IMR-90 (cell line): ENCODE measurements at regions not wholly inside any gene's neighbourhood (a gene's known extent, or its start where the extent isn't known, plus 50 kb on each side); places are given as distances from the start of the nearest gene placed in this dataset.

Experiments
- ATAC-seq: fragments of 200-7000 bp; cut with Tn5 transposase; 2 replicates; pipeline ENCODE4 v1.9.1; 2020; ENCODE audit warnings: low read depth, mild to moderate bottlenecking, moderate library complexity
- BruUV-seq: library from RNA; stranded (reverse); fragments of 400-500 nt; replicated peaks from 2 replicates; lab custom pipeline; 2021; lab: Mats Ljungman, UMichigan
- CTCF ChIA-PET: fragments of 300-600 bp; formaldehyde crosslinking; extraction: SDS; loops from one replicate; lab custom pipeline; 2021; ENCODE audit warnings: antibody characterized with exemption; lab: Yijun Ruan, JAX
- POLR2A ChIA-PET: fragments of 300-600 bp; sonication (Branson Sonifier 250); formaldehyde crosslinking; loops from one replicate; lab custom pipeline; 2022; ENCODE audit warnings: antibody characterized with exemption; ENCODE audit not compliant: unreplicated experiment; lab: Charles Lee
- DNase-seq: peaks from one replicate; pipeline ENCODE4 v3.0.0; 2013
- H2AFZ ChIP-seq: replicated peaks from 2 replicates; pipeline ENCODE3; 2013; ENCODE audit warnings: low read length, mild to moderate bottlenecking; ENCODE audit not compliant: poor library complexity
- H2AK5ac ChIP-seq: 2 replicates; pipeline ENCODE4 v1.6.1; 2013; ENCODE audit warnings: low read depth, low read length, inconsistent platforms
- H2AK9ac ChIP-seq: replicated peaks from 2 replicates; pipeline ENCODE3; 2013; ENCODE audit warnings: mild to moderate bottlenecking, low read depth, low read length, moderate library complexity; ENCODE audit not compliant: poor library complexity
- H2BK120ac ChIP-seq: 2 replicates; pipeline ENCODE4 v1.6.1; 2013; ENCODE audit warnings: low read depth, low read length, inconsistent platforms
- H2BK15ac ChIP-seq: 3 replicates; pipeline ENCODE4 v1.6.1; 2013; ENCODE audit warnings: low read depth, low read length, inconsistent platforms
- H2BK20ac ChIP-seq: 2 replicates; pipeline ENCODE4 v1.6.1; 2013; ENCODE audit warnings: low read depth, mild to moderate bottlenecking, inconsistent platforms, low read length, moderate library complexity
- H2BK5ac ChIP-seq: 2 replicates; pipeline ENCODE4 v1.6.1; 2013; ENCODE audit warnings: mild to moderate bottlenecking, low read depth, low read length, inconsistent platforms; ENCODE audit not compliant: poor library complexity, severe bottlenecking
- H3K14ac ChIP-seq: replicated peaks from 2 replicates; pipeline ENCODE4 v1.6.1; 2013; ENCODE audit warnings: low read depth, low read length, inconsistent platforms
- H3K18ac ChIP-seq: 2 replicates; pipeline ENCODE4 v1.6.1; 2013; ENCODE audit warnings: low read depth, low read length, control low read depth
- H3K23ac ChIP-seq: 2 replicates; pipeline ENCODE4 v1.6.1; 2013; ENCODE audit warnings: low read depth, low read length, inconsistent platforms
- H3K27ac ChIP-seq: 2 replicates; pipeline ENCODE4 v1.5.1; 2013; ENCODE audit warnings: mild to moderate bottlenecking, control low read depth, low read length; ENCODE audit not compliant: insufficient read depth
- H3K27me3 ChIP-seq: 2 replicates; pipeline ENCODE4 v1.6.1; 2013; ENCODE audit warnings: low read length; ENCODE audit not compliant: control insufficient read depth, insufficient read depth
- H3K36me3 ChIP-seq: 2 replicates; pipeline ENCODE4 v1.6.1; 2013; ENCODE audit warnings: low read length, mixed read lengths; ENCODE audit not compliant: control insufficient read depth, insufficient read depth
- H3K4ac ChIP-seq: 2 replicates; pipeline ENCODE4 v1.6.1; 2013; ENCODE audit warnings: low read depth, low read length, inconsistent platforms
- H3K4me1 ChIP-seq: 2 replicates; pipeline ENCODE4 v1.6.1; 2013; ENCODE audit warnings: low read length, mixed read lengths; ENCODE audit not compliant: control insufficient read depth, insufficient read depth
- H3K4me2 ChIP-seq: 2 replicates; pipeline ENCODE4 v1.6.1; 2013; ENCODE audit warnings: low read depth, mild to moderate bottlenecking, control low read depth, low read length, moderate library complexity
- H3K4me3 ChIP-seq: 2 replicates; pipeline ENCODE4 v1.5.1; 2013; ENCODE audit warnings: low read depth, mild to moderate bottlenecking, control low read depth, low read length, moderate library complexity; ENCODE audit not compliant: insufficient read depth
- H3K56ac ChIP-seq: 2 replicates; pipeline ENCODE4 v1.6.1; 2013; ENCODE audit warnings: low read length, inconsistent platforms; ENCODE audit not compliant: insufficient read depth; ENCODE audit errors: extremely low read depth
- H3K79me1 ChIP-seq, 2 experiments: 2 replicates each; pipeline ENCODE4 v1.6.1; 2013; ENCODE audit warnings: low read length in 2 of 2, inconsistent platforms in 1 of 2, low read depth in 1 of 2
- H3K9ac ChIP-seq: 2 replicates; pipeline ENCODE4 v1.6.1; 2013; ENCODE audit warnings: low read depth, low read length, control low read depth
- H3K9me1 ChIP-seq: 2 replicates; pipeline ENCODE4 v1.6.1; 2013; ENCODE audit warnings: low read length, inconsistent platforms; ENCODE audit not compliant: insufficient read depth
- H3K9me3 ChIP-seq: 2 replicates; pipeline ENCODE4 v1.6.1; 2013; ENCODE audit warnings: low read length; ENCODE audit not compliant: control insufficient read depth, insufficient read depth
- H4K20me1 ChIP-seq: 2 replicates; pipeline ENCODE4 v1.6.1; 2013; ENCODE audit warnings: low read length, inconsistent platforms; ENCODE audit not compliant: insufficient read depth
- H4K5ac ChIP-seq: 2 replicates; pipeline ENCODE4 v1.6.1; 2013; ENCODE audit warnings: mild to moderate bottlenecking, low read depth, low read length, control low read depth
- H4K8ac ChIP-seq, 2 experiments: 2 replicates each; pipeline ENCODE4 v1.6.1; 2013; ENCODE audit warnings: low read depth in 2 of 2, low read length in 2 of 2, control low read depth in 1 of 2, inconsistent platforms in 1 of 2
- H4K91ac ChIP-seq: 2 replicates; pipeline ENCODE4 v1.6.1; 2013; ENCODE audit warnings: low read depth, low read length, inconsistent platforms; ENCODE audit not compliant: insufficient read depth
- BHLHE40 ChIP-seq: fragments of 150-350 bp; IDR thresholded peaks from 2 replicates; pipeline ENCODE4 v1.6.1; 2016; ENCODE audit warnings: mild to moderate bottlenecking, low read depth, low read length
- CEBPB ChIP-seq: IDR thresholded peaks from 2 replicates; pipeline ENCODE4 v1.6.1; 2012; ENCODE audit warnings: low read depth, low read length, improper control_type of control experiment
- CHD1 ChIP-seq: IDR thresholded peaks from 2 replicates; pipeline ENCODE4 v1.6.1; 2012; ENCODE audit warnings: low read depth, low read length, improper control_type of control experiment
- MAFK ChIP-seq: IDR thresholded peaks from 2 replicates; pipeline ENCODE4 v1.6.1; 2012; ENCODE audit warnings: low read depth, low read length, improper control_type of control experiment
- MXI1 ChIP-seq: IDR thresholded peaks from 2 replicates; pipeline ENCODE4 v1.6.1; 2012; ENCODE audit warnings: low read depth, mild to moderate bottlenecking, low read length, moderate library complexity, borderline replicate concordance
- NFE2L2 ChIP-seq: fragments of 150-350 bp; IDR thresholded peaks from 2 replicates; pipeline ENCODE4 v1.6.1; 2016; ENCODE audit warnings: low read depth, mild to moderate bottlenecking, low read length
- RAD21 ChIP-seq: IDR thresholded peaks from 2 replicates; pipeline ENCODE4 v1.6.1; 2012; ENCODE audit warnings: low read length, improper control_type of control experiment
- RCOR1 ChIP-seq: IDR thresholded peaks from 2 replicates; pipeline ENCODE4 v1.6.1; 2012; ENCODE audit warnings: mild to moderate bottlenecking, low read length, improper control_type of control experiment; ENCODE audit not compliant: insufficient replicate concordance
- RFX5 ChIP-seq: IDR thresholded peaks from 2 replicates; pipeline ENCODE4 v1.8.0; 2012; ENCODE audit warnings: low read depth, mild to moderate bottlenecking, low read length, moderate library complexity
- SMC3 ChIP-seq: fragments of 150-350 bp; IDR thresholded peaks from 2 replicates; pipeline ENCODE4 v1.6.1; 2016; ENCODE audit warnings: low read depth, mild to moderate bottlenecking, antibody characterized with exemption, low read length, moderate library complexity
- WGBS, 2 experiments: methylation state at CpG; one replicate each; pipeline versions ENCODE4 v1.1.5 to v1.1.7; 2013; ENCODE audit warnings: missing lambda C conversion rate in 2 of 2; ENCODE audit not compliant: insufficient read length in 1 of 2; ENCODE audit errors: extremely low coverage in 2 of 2; 5-methylcytosine and 5-hydroxymethylcytosine counted together
- dilution Hi-C: fragments of 300-500 bp; cut with HindIII; formaldehyde crosslinking; loops from one replicate; pipeline ENCODE4 v1.14.3; 2018; ENCODE audit warnings: low sequenced_read_pairs; ENCODE audit not compliant: unreplicated experiment
- in situ Hi-C: fragments of 300-500 bp; cut with MboI; formaldehyde crosslinking; loops from 3 replicates; pipeline ENCODE4 v1.14.3; 2019; ENCODE audit warnings: low sequenced_read_pairs, inconsistent platforms, mixed read lengths
- intact Hi-C: fragments of 100-400 bp; cut with micrococcal nuclease; formaldehyde crosslinking; loops from 2 replicates; pipeline ENCODE4 v1.10.0; 2022

GRCh38 chr12:25896981-25897380 lies 61.5 kb upstream of the RASSF8 start:
- Histone ChIP-seq H2BK5ac (no peak overlapping the region), H3K27me3 (no peaks in the 10 kb centered on the region; the same call in 1 of the 2 replicates), H2AFZ (no peak overlapping the region), H2BK120ac (no peak overlapping the region), H3K36me3 (no peaks in the 10 kb centered on the region), H3K14ac (no peak overlapping the region), H4K5ac (no peak overlapping the region), H3K23ac (no peak overlapping the region), H3K4me3 (no peak overlapping the region), H3K27ac (no peak overlapping the region), H2BK15ac (no peak overlapping the region), H3K4me1 (no peaks in the 10 kb centered on the region), H3K79me1 (no peaks in the 10 kb centered on the region), H3K9me3 (peaks cover 6% of the 10 kb centered on the region), H3K9me1 (no peaks in the 10 kb centered on the region), H3K4me2 (no peak overlapping the region), H2AK9ac (no peak overlapping the region), H3K4ac (no peak overlapping the region), H4K91ac (no peak overlapping the region), H4K20me1 (no peaks in the 10 kb centered on the region), H3K9ac (no peak overlapping the region), H2BK20ac (no peak overlapping the region), H3K56ac (no peak overlapping the region), H4K8ac (no peak overlapping the region), H3K18ac (no peak overlapping the region), H2AK5ac (no peak overlapping the region)
- ATAC-seq (no peak), DNase-seq (no peak)
- no TSS peak for BruUV-seq
- ChIA-PET POLR2A (no interaction called here), CTCF (no interaction called here)
- in situ Hi-C loops, result no loop called here
- no peak for TF ChIP-seq BHLHE40
- TF ChIP-seq SMC3, result no peak
- no peak for TF ChIP-seq RAD21
- no peak for TF ChIP-seq RFX5
- no peak for TF ChIP-seq CEBPB
- no peak for TF ChIP-seq NFE2L2
- no peak for TF ChIP-seq CHD1
- TF ChIP-seq MAFK, result no peak
- TF ChIP-seq RCOR1, result no peak
- TF ChIP-seq MXI1, result no peak
- intact Hi-C loops, result loop anchor here (5.0 kb wide), 1 partner anchor 35 kb away; no protein-coding TSS in a partner anchor
- no CpG with 5 or more reads among the region's 2 CpGs for WGBS, 2 experiments
- dilution Hi-C loops, result no loop called here
